A673 (cell line): ENCODE measurements at regions not wholly inside any gene's neighbourhood (a gene's known extent, or its start where the extent isn't known, plus 50 kb on each side); places are given as distances from the start of the nearest gene placed in this dataset.

Experiments used
- BruUV-seq: library from RNA; stranded (reverse); fragments of 400-500 nt; replicated peaks from 2 replicates; lab custom pipeline; 2021; lab: Mats Ljungman, UMichigan
- CTCF ChIA-PET: fragments of 300-600 bp; sonication (Branson Sonifier 250); formaldehyde crosslinking; loops from one replicate; lab custom pipeline; 2022; ENCODE audit warnings: antibody characterized with exemption; lab: Charles Lee
- POLR2A ChIA-PET: fragments of 300-600 bp; sonication (Branson Sonifier 250); formaldehyde crosslinking; loops from one replicate; lab custom pipeline; 2022; ENCODE audit warnings: antibody characterized with exemption; ENCODE audit not compliant: low non-redundant PET; lab: Charles Lee
- DNase-seq: peaks from one replicate; pipeline ENCODE4 v3.0.0-alpha.2; 2015; ENCODE audit warnings: low spot score
- H3K27ac ChIP-seq: fragments of 200-600 bp; sonication (generic); 2 replicates; pipeline ENCODE4 v1.5.1; 2016; ENCODE audit warnings: mixed run types, low read depth, mild to moderate bottlenecking, mixed read lengths, antibody characterized with exemption, low read length; ENCODE audit not compliant: poor library complexity, severe bottlenecking
- H3K27me3 ChIP-seq: fragments of 200-600 bp; sonication (generic); replicated peaks from 2 replicates; pipeline ENCODE4 v1.6.1; 2017; ENCODE audit warnings: mixed run types, low read depth, mild to moderate bottlenecking, mixed read lengths, antibody characterized with exemption, low read length; ENCODE audit not compliant: insufficient read depth, poor library complexity
- H3K36me3 ChIP-seq: fragments of 200-600 bp; sonication (generic); 2 replicates; pipeline ENCODE4 v1.6.1; 2016; ENCODE audit warnings: mixed run types, mild to moderate bottlenecking, mixed read lengths, antibody characterized with exemption, low read length; ENCODE audit not compliant: insufficient read depth, poor library complexity, severe bottlenecking
- H3K4me1 ChIP-seq: fragments of 200-600 bp; sonication (generic); 2 replicates; pipeline ENCODE4 v1.6.1; 2017; ENCODE audit warnings: mixed run types, mild to moderate bottlenecking, mixed read lengths, antibody characterized with exemption, low read length; ENCODE audit not compliant: insufficient read depth, poor library complexity, severe bottlenecking
- H3K4me3 ChIP-seq: fragments of 200-600 bp; sonication (generic); 2 replicates; pipeline ENCODE4 v1.5.1; 2016; ENCODE audit warnings: low read depth, mixed run types, mild to moderate bottlenecking, mixed read lengths, low read length; ENCODE audit not compliant: poor library complexity, severe bottlenecking
- H3K9me3 ChIP-seq: fragments of 200-600 bp; sonication (generic); 2 replicates; pipeline ENCODE4 v1.6.1; 2016; ENCODE audit warnings: mixed run types, low read depth, mild to moderate bottlenecking, mixed read lengths, antibody characterized with exemption, low read length; ENCODE audit not compliant: poor library complexity, severe bottlenecking
- CTCF ChIP-seq: fragments of 300-800, 200-600 bp; sonication (generic); conservative IDR thresholded peaks from 2 replicates; pipeline ENCODE4 v1.5.1; 2017; ENCODE audit warnings: low read depth, mild to moderate bottlenecking, antibody characterized with exemption, low read length, moderate library complexity, mixed read lengths
- EZH2 ChIP-seq: fragments of 200-600 bp; sonication (generic); IDR thresholded peaks from 2 replicates; pipeline ENCODE4 v1.6.1; 2017; ENCODE audit warnings: borderline replicate concordance, low read depth, mild to moderate bottlenecking, mixed read lengths, antibody characterized with exemption, low read length; ENCODE audit not compliant: poor library complexity, severe bottlenecking
- intact Hi-C: fragments of 100-400 bp; cut with micrococcal nuclease; formaldehyde crosslinking; loops from one replicate; pipeline ENCODE4 v1.10.0; 2022; ENCODE audit not compliant: unreplicated experiment

- CTCF ChIA-PET, result interaction anchor here (0.6 kb wide), 1 partner anchor 29 kb away, joined by 3 read pairs; no protein-coding TSS in a partner anchor
These were observed 110.9 kb upstream of the PLXNC1 start for GRCh38 chr12:94037444-94037843.

GRCh38 chr12:94038605-94039004 lies 109.8 kb upstream of the PLXNC1 start:
- TF ChIP-seq CTCF, result no peak
- no peak for TF ChIP-seq EZH2
- no peak for DNase-seq
- ChIA-PET CTCF (no interaction called here), POLR2A (no interaction called here)
- H3K9me3 ChIP-seq, result peaks cover 5% of the 10 kb centered on the region
- H3K36me3 ChIP-seq, result no peaks in the 10 kb centered on the region
- intact Hi-C loops, result no loop called here
- H3K27ac ChIP-seq, result no peak overlapping the region
- no peaks in the 10 kb centered on the region for H3K27me3 ChIP-seq
- H3K4me1 ChIP-seq, result peaks cover 12% of the 10 kb centered on the region
- no TSS peak for BruUV-seq
- no peak overlapping the region for H3K4me3 ChIP-seq

More at GRCh38 chr12:94037444-94037843, 110.9 kb upstream of the PLXNC1 start:
- Histone ChIP-seq H3K9me3 (peaks cover 5% of the 10 kb centered on the region), H3K27ac (no peak overlapping the region), H3K4me1 (peaks cover 9% of the 10 kb centered on the region), H3K27me3 (no peaks in the 10 kb centered on the region), H3K4me3 (no peak overlapping the region), H3K36me3 (no peaks in the 10 kb centered on the region)
- TF ChIP-seq CTCF, result no peak
- no peak for TF ChIP-seq EZH2
- BruUV-seq, result no TSS peak
- intact Hi-C loops, result no loop called here
- no peak for DNase-seq
- POLR2A ChIA-PET, result no interaction called here

- H3K36me3 ChIP-seq, result no peaks in the 10 kb centered on the region
- no peak for TF ChIP-seq CTCF
- TF ChIP-seq EZH2, result no peak
- ChIA-PET CTCF (no interaction called here), POLR2A (interaction anchor here (0.6 kb wide), 1 partner anchor 563 kb away, joined by 3 read pairs; no protein-coding TSS in a partner anchor)
- intact Hi-C loops, result no loop called here
- no peak overlapping the region for H3K4me3 ChIP-seq
- H3K9me3 ChIP-seq, result peaks cover 5% of the 10 kb centered on the region
- DNase-seq, result no peak
- H3K27ac ChIP-seq, result no peak overlapping the region
- BruUV-seq, result no TSS peak
- peaks cover 12% of the 10 kb centered on the region for H3K4me1 ChIP-seq
- H3K27me3 ChIP-seq, result no peaks in the 10 kb centered on the region
These were observed 109.1 kb upstream of the PLXNC1 start for GRCh38 chr12:94039199-94039840.
